NOMO-1 treated with DMSO at 0.1 percent for 48 hours (cell line): ENCODE measurements at regions not wholly inside any gene's neighbourhood (a gene's known extent, or its start where the extent isn't known, plus 50 kb on each side); places are given as distances from the start of the nearest gene placed in this dataset.
"Not testable (repeated sequence)": the region's sequence is repeated elsewhere in the genome, so short reads cannot be mapped to it uniquely, and the experiment has no call there.

Experiments
- DNase-seq: peaks from one replicate; lab custom pipeline; 2025; ENCODE audit not compliant: unreplicated experiment; lab: John Stamatoyannopoulos, UW

DNA sequence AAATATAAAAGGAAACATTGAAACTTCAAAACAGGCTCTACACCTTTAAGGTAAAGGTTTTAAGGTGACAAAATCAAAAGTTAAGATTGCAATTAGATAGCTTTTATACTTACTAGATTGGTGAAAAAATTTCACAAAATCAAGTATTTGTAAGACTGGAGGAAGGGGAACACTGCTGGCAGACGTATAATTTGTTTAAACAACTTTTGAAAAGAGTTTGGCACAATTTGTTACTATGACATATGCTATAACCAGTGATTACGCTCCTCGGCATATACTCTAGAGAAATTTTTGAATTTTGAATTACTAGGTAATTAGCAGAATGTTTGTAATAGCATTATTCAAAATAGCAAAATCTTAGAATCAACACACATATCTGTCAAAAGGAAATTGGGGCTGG is 425.0 kb downstream of the LRRIQ3 start:
- DNase-seq = no peak

DNA sequence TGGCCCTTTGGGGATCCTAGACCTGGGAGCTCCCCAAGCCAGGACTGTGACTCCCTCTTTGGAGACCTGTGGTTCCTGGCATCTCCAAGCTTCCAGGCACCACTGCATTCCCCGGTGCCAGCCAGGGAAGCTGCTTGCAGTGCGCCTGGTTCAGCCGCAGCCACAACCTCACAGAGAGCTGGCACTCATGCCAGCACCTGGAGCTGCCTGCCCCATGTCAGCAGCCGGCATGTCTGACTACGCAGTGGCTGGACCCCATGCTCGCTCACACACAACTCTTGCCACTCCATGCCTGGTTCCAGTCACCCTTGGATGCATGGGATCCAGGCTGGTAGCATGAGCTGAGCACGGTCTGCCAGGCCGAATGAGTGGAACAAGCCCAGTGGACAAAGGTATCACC is 426.6 kb downstream of the LRRIQ3 start:
- DNase-seq = no peak

DNA sequence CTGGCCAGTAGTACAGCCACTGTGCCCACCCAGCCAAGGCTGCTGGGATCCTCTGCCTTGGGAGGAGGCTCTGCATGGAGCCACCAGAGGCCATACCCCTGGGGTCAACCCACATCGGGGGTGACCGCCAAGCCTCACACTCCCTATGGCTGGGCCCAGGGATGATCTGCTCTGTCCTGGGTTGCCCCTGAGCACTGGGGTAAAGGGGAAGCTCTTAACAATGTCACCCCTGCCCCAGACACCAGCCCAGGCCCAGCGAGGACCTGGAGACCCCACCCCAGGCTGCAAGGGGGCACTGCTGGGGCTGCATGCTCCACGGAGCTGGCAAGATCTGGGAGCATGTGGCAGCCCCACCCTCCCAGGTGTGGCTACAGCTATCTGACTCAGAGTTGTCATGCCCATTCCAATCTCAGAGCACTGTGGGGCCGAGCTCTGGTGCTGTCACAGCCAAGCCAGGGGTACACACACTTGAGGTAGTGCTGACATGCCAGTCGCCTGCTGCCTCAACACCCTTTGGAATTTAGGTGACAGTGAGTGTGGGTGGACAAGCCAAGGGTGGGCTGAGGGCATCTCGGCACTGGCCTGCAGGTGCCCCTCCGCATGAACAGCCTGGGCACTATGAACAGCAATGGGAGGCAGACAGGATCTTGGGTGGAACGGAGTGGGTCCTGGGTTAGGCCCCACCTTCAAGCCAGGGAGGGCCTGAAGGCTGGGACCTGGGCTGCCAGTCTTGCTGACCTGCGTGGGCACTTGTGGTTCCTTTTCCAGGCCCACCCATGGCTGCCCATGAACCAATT is 427.7 kb downstream of the LRRIQ3 start:
- no peak for DNase-seq

DNA sequence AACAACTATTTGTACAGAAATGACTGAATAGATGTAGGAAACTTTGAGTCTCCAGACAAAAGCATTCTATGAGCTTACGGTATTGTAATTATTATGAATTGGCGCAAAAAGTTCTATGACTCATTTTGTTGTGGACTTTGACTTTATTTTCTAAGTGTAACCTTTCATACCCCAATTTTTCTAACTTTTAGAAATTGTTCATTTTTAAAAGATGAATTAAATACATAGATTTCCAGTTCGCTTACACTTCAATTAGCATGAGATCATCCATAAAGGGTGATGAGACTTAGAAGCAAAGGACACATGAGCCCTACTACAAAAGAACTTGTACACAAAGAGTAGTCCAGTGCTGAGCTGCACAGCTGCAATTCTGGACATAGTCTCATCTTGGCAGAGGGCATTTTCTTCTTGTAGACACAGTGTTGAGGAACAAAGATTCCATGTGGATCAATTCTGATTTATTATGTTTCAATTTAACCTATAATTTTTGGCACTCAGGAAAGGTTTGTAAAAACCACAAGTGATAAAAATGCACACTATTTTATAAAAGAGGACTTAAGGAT is 431.1 kb downstream of the LRRIQ3 start:
- DNase-seq = no peak

DNA sequence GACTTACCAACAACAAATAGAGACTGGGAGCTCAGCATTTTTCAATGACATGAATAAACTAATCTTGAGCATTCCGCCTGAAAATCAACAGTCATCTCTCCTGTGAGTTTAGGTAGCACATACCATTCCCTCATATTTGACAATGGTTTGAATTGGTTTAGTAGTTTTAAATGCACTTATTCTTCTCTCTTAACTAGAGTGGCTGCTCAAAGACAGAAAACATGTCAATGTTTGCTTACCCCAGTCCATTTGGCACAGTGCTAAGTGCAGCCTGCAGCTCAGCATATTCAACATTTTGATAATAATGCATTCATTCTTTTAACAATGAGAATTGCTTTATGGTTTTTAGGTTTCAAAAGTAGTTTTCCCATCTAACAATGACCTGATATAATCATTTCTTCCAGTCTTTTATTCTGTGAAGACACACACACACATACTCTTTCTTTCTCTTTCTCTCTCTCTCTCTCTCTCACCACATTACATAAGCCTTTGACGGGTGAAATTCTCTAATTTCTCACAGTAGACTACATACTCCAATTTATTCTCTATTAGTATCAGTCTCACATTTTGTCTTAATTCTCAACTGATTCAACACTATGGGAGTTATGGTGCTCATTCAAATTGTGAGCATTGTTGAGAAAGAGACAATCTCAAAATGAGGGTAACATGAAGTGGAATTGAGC is 432.3 kb downstream of the LRRIQ3 start:
- DNase-seq = no peak

DNA sequence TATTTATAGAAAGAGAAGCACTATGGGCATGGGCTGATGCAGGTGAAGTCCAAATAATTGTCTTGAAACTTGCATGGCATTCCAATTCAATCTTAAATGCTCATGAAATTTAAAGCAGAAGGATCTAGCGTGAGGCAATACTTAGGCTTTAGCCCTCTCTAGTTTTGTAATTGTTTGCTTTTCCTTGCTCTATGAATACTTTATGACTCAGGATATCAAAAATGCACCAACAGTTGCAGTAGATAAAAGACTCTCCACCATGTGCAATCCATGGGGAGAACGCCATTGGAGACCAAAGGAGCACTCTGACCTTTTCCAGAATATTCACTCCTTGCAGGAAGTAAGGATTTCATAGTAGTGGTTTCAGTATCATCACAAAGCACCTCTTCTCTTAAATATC is 436.4 kb downstream of the LRRIQ3 start:
- no peak for DNase-seq

DNA sequence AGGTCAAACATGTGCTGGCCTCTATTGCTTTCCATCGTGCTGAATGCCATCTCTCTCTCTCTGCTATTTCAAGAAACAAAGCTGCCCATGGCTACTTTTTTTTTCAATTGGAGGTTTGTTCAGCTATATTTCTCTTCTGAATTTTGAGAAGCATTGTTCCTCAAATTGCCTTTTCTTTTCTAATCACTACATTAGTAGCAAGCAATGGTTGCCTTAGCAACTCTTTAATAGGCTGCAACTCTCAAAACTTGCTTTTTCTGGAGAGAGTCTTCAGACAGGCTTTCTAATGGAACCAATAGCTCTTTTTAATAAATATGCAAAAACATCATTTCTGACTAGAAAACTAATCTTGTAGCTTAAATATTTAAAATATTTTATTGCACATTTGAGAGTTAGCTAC is 439.0 kb downstream of the LRRIQ3 start:
- DNase-seq = no peak

DNA sequence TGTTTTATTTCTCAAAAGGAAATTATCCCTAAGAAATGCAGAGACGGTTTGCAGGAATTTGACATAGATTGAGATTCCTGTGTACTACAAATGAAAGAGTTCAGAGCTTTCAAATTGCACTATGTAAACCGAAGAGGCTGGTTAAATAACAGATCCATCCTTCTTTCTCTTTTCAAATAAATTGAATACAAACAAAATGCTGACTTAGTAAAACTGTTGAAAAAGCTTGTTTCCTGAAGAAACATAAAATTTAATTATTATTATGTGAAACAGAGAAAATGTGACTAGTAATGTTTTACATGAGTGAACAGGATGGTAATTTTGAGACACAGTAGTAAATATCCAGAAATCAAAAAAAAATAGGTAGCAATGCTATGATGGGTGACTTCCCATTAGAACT is 441.2 kb downstream of the LRRIQ3 start:
- no peak for DNase-seq

DNA sequence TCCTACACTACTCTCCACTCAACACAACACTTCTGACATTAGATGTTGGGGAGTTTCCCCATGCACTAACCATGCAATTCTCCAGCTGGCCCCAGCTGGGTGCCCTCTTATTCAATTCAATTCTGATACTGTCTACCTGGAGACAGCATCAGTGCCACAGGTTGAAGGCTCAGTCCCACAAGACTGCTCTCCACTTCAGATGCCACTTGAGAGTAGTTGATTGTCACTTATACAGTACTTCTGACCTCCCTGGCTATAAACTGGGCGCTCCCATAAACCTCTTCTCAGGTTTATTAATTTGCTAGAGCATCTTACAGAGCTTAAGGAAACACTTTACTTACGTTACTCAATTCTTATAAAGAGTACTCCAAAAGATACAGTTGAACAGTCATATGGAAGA is 442.3 kb downstream of the LRRIQ3 start:
- no peak for DNase-seq

DNA sequence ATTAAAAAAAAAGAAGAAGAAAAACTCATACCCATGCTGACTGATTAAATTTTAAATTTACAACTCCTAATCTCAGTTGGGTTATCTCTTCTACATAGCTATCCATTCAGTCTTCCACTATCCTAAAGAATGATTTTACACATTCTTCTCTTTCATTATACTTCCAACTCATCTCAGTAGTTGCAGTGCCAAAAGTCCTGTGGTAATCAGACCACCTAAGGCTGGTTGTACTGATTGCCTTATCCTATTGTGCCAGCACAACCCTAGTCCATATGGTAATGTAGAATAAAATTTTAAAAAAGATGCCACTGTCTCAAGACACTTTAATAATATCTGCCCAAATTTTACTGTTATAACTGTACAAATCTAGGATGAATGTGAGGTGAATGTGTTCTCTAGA is 448.0 kb downstream of the LRRIQ3 start:
- DNase-seq = no peak

DNA sequence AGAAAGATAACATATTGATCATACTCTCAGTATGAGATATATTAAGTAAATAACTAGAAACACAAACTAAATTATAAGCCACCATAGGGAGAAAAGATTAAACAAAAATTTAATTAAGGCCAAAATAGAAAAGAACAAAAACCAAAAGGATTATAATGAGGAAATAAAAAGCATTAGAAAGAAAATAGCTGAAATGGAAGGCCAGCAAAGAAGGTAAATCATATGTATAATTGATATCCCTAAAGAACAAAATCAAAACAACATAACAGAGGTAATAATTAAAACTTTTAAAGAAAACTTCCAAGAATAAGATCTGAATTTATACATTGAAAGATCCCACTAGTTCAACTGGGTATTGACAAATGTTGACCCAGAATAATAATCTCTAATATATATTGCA is 453.0 kb downstream of the LRRIQ3 start:
- no peak for DNase-seq

DNA sequence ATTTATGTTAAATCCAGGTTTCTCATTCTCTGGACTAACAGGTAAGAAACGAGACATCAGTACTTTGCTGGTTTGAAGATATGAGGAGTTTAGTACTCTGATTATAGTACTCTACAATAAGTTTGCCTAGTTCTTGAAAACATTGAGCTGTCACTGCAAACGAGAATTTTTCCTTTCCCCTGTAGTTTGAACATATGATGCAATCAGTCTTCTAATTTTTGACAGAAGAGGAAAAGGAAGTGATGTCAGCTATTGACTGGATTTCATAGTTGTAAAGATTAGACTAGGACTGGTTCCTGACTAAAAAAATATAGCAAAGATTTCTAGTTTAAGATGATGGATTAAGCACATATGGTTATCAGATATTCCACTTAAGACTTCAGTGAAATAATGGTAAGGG is 461.9 kb downstream of the LRRIQ3 start:
- peak; percentile 18 for DNase-seq

DNA sequence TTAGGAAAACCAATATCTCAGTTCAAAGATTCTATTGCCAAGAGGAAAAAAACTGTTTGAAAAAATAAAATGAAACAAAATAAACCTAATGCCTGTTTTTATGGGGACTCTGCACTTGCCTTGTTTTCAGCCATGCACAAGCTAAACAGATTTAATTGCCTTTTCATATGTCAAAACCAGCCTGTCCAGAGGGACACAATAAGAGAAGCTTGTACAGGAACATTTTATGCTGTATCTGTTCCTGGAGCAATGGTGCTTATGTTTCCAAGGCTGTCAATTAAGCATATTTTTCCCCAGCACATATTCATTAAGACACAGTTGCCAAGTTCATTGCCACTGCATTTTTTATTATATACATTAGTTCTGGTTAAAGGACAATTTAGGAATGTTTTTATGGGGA is 470.9 kb downstream of the LRRIQ3 start:
- DNase-seq = no peak

DNA sequence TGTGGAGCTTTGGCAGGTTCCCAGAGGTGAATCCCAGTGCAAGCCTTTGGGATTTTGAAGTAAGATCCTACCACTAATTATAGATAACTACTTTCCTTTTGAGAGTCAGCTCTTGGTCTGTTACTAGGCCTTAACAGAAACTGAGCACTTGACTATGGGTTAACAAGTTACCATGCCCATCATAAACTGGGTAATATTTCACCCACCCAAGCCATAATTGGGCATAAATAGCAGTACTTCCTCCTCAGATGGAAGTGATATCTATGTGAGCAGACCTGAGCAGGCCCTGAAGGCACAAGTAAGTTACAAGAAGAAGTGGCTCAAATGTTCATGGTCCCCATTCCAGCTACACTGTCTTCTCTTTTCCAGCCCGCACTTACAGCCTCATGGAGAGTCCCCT is 475.9 kb downstream of the LRRIQ3 start:
- DNase-seq = no peak

DNA sequence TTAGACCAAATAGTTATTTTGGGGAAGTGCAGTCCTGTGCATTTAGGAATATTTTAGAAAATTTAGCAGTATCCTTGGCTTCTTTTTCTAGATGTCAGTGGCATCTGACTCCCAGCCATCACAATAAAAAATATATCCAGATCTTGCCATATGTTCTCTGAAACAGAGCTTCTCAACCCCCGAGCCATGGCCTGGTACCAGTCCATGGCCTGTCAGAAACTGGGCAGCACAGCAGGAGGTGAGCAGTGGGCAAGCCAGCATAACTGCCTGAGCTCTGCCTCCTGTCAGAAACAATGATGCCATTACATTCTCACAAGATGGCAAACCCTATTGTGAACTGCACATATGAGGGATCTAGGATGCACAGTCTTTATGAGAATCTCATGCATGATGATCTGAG is 480.0 kb downstream of the LRRIQ3 start:
- DNase-seq = no peak

DNA sequence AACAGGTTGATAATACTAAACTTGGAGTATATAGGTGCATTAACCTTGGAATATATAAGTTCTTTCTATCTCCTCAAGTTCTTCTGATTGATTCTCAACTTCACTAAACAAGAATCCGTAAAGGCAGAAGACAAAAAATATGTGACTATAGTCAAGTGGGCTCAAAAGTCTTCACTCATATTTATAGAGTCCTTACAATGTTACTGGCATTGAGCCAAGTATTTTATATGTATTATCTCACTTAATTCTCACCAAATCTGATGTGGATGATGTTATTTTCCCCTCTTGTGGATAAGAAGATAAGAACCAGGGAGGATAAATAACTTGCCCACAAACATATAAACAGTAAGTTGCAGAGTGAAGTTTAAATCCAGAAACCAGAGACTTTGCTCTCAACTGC is 486.9 kb downstream of the LRRIQ3 start:
- DNase-seq = no peak

DNA sequence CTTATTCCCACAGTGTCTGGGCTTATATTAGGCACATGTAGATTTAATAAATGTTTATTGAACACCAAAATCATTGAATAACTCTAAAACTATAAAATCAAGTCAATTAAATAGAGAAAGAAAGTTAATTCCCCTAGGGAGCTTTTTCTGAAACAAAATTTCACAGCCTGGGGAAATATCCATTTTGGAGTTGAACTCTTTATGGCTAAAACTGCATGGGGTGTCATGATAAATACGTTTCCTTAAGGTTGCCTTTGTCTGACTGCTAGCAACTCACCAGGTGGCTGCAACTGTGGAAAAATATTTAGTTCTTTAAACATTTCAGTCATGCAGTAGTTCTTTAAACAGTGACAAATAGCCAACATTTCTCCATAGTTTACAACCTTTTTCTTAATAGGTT is 496.1 kb downstream of the LRRIQ3 start:
- DNase-seq = no peak

DNA sequence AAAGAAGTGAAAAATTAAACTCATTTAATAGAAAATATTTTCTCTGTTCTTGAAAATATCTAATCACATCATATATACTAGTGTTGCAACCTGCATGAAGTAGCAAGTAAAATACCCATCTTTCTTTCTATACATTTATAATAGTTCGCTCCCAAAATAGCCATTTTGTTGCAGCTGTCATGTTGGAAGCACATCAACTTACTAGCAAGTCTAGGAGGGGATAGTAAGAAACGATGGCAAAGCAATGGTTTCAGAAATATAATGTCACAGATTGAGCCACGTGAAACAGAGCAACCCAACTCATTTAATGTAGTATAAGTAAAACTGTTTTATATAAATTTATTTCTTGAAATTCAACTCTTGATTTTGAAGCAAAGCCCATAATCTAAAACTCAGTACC is 521.8 kb downstream of the LRRIQ3 start:
- DNase-seq = no peak

DNA sequence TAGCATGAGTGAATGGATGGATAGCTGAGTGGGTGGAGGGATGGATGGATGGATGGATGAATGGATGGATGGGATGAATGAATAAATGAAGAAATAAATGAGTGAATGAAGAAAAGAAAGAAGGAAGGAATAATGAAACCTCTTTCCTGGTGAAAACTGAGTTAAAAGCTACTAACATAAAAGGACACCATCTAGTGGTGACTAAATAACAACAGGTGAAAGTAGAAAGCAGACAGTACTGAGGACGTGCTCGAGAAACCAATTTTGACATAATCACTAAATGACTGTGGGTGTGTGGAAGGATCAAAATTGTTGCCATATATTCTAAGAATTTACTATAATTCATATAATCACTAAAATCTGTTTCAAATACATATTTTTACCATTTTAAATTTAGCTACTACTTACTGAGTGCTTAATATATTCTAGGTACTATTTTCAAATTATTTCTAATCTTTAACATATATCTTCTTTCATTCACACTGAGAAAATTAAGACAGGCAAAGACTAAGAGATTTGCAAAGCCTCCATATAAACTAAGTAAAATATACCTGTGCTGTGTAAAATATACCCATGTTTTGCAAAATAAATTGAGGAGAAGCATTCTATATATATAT is 522.9 kb downstream of the LRRIQ3 start:
- peak; percentile 61 for DNase-seq

DNA sequence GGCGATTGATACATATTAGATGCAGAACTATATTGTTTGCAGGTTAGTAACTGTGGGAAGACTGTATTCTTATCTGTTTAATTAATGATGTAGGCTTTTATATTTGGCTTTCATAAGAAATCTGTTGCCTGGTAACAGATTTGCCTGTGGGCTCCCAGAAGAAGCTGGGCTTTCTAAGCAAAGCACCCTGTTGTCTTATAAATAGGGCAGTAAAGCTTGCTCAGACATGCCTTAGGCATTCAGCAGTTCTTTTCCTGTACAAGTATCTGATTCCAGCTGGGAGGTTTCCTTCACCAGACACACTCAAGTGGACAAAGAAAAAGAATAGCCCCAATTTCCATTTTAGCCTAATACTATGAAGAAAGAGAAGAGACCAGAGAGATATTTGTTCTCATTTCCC is 524.0 kb downstream of the LRRIQ3 start:
- DNase-seq = no peak

DNA sequence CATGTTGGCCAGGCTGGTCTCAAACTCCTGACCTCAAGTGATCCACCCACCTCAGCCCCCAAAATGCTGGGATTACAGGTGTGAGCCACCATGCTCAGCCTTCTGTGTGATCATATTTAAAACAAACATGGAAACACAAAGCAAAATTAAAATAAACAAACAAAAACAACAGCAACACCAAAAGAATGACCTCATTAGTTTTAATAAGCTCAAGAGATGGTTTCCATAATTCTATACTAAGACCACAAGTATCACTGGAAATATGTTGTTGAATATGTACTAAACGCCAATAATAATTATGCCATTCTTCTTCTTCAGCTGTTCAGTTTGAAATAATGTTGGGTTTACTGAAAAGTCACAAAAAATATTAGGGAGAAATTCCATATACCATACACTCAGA is 526.4 kb downstream of the LRRIQ3 start:
- no peak for DNase-seq

DNA sequence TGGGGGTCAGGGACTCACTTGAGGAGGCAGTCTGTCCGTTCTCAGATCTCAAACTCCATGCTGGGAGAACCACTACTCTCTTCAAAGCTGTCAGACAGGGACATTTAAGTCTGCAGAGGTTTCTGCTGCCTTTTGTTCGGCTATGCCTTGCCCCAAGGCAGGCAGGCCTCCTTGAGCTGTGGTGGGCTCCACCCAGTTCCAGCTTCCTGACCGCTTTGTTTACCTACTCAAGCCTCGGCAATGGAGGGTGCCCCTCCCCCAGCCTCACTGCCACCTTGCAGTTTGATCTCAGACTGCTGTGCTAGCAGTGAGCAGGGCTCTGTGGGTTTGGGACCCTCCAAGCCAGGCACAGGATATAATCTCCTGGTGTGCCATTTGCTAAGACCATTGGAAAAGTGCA is 530.0 kb downstream of the LRRIQ3 start:
- DNase-seq = not testable (repeated sequence)
